HG02610 (cell line): ENCODE measurements at regions not wholly inside any gene's neighbourhood (a gene's known extent, or its start where the extent isn't known, plus 50 kb on each side); places are given as distances from the start of the nearest gene placed in this dataset.

ENCODE experiments used
- ATAC-seq: cut with Tn5 transposase; IDR thresholded peaks from one replicate; pipeline ENCODE4 v1.9.1; 2021; ENCODE audit warnings: mild to moderate bottlenecking, moderate library complexity; ENCODE audit not compliant: unreplicated experiment

GRCh38 chr9:4921449-4921848 lies 63.6 kb upstream of the JAK2 start:
- ATAC-seq, result no peak

DNA sequence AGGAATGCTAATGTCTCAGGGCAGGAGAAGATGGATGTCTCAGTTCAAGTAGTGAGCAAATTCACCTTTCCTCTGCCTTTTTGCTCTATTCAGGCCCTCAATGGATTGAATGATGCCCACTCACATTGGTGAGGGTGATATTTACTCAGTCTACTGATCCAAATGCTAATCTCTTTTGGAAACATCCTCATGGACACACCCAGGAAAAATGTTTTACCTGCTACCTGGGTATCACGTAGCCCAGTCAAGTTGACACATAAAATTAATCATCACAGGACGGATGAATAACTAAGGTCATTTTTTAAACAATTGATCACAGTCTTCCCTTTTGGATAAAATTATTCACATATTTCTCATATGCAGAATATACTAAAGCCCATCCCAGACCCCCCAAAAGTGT lies 63.0 kb upstream of the JAK2 start:
- no peak for ATAC-seq

DNA sequence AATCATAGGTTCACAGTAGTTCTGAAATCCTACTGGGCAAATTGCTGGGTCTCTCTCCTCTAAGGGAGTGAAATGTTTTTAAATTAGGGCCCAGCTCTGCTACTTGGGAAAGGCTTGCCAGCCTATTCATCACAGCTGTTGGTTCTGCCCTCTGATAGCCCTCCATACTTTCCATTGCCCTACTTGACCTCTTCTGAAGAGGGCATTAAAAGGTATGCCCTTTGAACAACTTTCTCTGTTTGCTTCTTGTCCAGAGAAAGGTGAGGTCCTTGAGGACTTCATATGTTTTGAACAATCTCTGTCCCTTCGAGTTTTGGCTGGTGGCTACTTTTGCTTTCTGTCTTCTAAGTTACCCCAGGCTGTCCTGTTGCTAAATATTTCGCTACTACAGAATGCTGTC lies 62.3 kb upstream of the JAK2 start:
- ATAC-seq, result no peak

DNA sequence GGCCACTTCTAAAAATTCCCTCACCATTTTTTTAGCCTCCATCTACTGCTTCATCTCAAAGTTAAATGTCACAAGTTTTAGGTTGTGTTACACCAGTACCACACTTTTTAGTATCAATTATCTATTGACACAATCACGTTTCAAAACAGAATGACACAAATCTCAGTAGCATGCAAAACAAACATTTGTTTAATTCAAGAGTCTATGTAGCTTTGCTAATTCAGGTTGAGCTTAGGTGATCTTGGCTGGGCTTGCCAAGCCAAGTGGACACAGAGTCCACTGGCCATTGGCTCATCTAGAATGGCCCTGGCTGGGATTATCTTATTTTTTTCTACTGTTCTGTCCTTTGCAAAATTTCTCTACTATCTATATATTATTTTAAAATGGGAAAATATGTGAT lies 61.9 kb upstream of the JAK2 start:
- no peak for ATAC-seq

- ATAC-seq, result no peak
Measured at GRCh38 chr9:4923580-4924544, 61.2 kb upstream of the JAK2 start.

DNA sequence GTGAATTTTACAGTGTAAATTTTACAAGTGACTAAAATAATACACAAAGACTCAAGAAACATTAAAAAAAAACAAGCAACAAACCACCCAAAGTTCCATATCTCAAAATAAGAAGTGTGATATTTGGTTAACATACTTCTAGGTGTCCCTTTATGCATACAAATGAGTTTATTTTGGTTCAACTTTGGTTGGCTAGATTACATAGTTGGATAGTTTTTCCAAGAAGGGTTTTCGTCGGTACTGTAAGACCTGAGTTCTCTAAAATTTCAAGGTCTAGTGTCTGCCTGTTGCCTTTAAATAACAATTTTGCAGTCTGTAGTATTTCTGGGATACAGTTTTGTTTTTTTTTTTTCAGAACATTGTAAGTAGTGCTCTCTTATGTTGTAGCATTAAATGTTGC lies 58.8 kb upstream of the JAK2 start:
- no peak for ATAC-seq

- ATAC-seq, result peak; percentile 70
Measured at GRCh38 chr9:4927043-4927471, 58.0 kb upstream of the JAK2 start.

DNA sequence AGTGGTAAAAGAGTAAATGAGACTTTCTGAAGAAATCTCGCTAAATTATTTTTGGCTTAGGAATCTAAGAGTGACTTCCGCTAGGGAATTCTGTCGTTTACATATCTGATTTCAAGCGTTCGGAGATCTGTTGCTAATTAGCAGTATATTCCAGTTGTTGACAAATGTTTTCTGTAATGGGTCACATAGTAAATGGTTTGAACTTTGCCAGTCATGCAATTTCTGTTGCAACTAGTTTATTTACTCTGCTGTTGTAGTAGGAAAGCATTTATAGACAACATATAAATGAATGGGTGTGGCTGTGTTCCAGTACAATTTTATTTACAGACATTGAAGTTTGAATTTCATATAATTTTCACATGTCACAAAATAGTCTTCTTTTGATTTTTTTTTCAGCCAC lies 57.4 kb upstream of the JAK2 start:
- ATAC-seq, result no peak

DNA sequence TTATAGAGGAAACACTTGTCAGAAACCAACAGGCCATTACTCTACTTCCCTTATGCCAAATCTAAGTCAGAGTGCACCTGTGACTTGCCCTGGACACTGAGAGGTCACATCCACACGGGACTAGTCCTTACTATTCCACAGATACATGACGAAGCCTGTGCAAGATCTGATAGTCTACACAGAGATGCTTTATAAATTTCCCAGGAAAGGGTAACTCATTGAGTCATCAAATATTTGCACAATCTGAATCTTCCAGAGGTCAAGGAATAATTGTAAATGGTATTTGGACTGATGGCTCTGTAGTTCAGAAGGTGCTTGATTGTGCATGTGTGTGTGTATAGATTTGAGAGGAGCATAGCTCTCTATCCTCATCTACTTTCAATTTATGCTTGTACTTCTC lies 55.2 kb upstream of the JAK2 start:
- ATAC-seq, result no peak

DNA sequence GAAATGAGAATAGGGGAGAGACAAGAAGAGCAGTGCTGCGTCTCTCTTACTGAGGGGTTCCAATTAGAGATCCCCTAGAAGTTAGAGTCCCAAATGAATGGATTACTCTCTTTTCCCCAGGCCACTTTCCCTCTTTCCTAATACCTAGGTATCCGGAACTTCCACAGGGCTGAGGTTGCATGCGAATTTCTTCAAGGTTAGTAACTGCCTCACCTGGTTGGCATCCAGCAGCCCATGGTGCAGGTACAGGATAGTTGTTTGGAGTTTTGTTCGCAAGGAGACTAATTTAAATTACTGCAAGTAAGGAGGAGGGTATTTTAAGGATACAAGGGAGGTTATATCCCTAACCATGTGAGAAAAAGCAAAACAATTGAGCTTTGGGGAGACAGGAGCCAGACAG lies 52.4 kb upstream of the JAK2 start:
- ATAC-seq, result no peak

- no peak for ATAC-seq
Measured at GRCh38 chr9:4933177-4933576, 51.9 kb upstream of the JAK2 start.

DNA sequence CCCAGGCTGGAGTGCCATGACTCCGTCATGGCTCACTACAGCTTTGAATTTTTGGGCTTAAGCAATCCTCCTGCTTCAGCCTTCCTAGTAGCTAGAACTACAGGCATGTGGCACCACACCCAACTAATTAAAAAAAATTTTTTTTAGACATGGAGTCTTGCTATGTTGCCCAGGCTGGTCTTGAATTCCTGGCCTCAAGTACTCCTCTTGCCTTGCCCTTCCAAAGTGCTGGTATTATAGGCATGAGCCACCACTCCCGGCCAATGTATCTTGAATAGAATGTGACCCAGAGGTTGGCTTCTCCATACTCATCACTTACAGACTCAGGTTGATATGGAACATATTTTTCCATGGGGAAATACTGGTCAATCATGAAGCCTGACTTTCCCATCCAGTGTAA lies 51.2 kb upstream of the JAK2 start:
- no peak for ATAC-seq

- no peak for ATAC-seq
Measured at GRCh38 chr9:4935001-4935672, 49.9 kb upstream of the JAK2 start.
